ENCODE measurements at regions not wholly inside any gene's neighbourhood (a gene's known extent, or its start where the extent isn't known, plus 50 kb on each side); places are given as distances from the start of the nearest gene placed in this dataset.

DNA sequence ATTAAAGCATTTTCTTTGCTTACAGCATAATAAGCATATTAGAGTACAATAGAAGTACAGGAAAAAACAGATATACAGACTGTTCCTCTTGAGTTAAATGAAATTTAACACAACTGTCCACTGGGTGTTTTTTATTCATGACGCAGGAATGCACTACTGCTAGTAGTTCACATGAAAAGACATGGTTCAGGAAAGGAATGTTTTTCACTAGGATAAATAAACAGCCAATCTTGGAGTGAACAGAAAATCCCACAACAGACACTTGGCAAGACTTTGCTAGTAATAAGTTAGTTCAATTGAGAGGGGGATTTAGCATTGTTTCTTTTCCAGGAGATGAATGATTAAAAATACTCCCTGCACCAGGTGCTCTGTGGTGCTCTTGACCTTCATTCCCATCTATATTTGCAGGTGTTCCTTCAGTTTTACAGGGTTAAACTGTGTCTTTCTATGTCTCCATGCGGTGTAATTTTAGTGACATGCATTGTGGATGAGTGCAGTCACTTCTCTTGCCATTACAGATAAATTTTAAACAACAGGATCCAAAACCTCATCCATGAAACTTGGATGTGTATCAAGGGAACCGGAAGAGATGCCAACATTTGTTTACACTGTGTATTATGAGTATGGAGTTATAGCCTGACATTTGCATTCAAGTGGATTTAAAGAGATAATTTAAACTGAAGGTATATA, 796.6 kb downstream of the DSC3 start:
- in situ Hi-C loops (cut with HindIII; ENCODE audit: low pct_unique_long_range_greater_than_20kb, low sequenced_read_pairs) (no loop called here), intact Hi-C loops (cut with micrococcal nuclease; ENCODE audit: unreplicated experiment) (no loop called here)
- H3K9me3 ChIP-seq (ENCODE audit: control insufficient read depth, insufficient read depth, low read depth, low read length): no peaks in the 10 kb centered on the region
- H3K4me1 ChIP-seq (ENCODE audit: control insufficient read depth, insufficient read depth, low read length): no peaks in the 10 kb centered on the region
- DNase-seq (ENCODE audit: low read depth, low spot score): no peak
- ATAC-seq: no peak
- no peak overlapping the region for H3K27ac ChIP-seq (ENCODE audit: low read length)
- BruUV-seq (replicated peaks): no TSS peak
- H3K4me3 ChIP-seq (ENCODE audit: low read depth in 2 of 2, low read length in 2 of 2): no peak overlapping the region
- ChIA-PET POLR2A (no interaction called here), CTCF (no interaction called here)
- no peaks in the 10 kb centered on the region for H3K27me3 ChIP-seq (ENCODE audit: control insufficient read depth, insufficient read depth, low read length)
- TF ChIP-seq SIN3A (IDR thresholded peaks at IDR 0.05; ENCODE audit: borderline replicate concordance, insufficient read depth, low read depth, low read length): no peak
- TF ChIP-seq POLR2AphosphoS5 (IDR thresholded peaks at IDR 0.05; ENCODE audit: low read depth, low read length): no peak
- no peaks in the 10 kb centered on the region for H3K36me3 ChIP-seq (ENCODE audit: control insufficient read depth, insufficient read depth, low read length)

DNA sequence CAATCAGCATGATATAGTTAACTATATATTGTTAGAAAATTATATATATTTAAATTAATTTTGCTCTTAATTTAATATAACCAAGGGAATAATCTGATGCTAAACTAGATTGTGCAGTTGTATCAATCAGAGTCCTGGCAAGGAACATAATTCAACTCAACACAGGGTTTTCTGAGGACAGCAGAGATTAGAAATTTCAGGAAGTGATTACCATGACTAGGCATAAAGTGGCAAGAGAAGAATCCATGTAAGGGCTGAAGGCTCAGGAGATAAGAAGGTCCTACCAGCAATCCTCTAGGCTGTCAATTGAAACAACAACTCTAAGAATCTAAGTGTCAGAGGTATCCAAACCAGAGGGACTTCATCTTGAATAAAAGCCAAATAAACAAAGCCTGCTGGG, 807.8 kb downstream of the DSC3 start:
- TF ChIP-seq REST (IDR thresholded peaks at IDR 0.05; ENCODE audit: insufficient read depth in 1 of 2, low read depth in 2 of 2, low read length in 1 of 2): no peak
- TF ChIP-seq POLR2AphosphoS5 (IDR thresholded peaks at IDR 0.05; ENCODE audit: low read depth, low read length): no peak
- TF ChIP-seq SIN3A (IDR thresholded peaks at IDR 0.05; ENCODE audit: borderline replicate concordance, insufficient read depth, low read depth, low read length): no peak
- no peak for TF ChIP-seq TCF7L2 (IDR thresholded peaks at IDR 0.05; ENCODE audit: low read depth, low read length)
- TF ChIP-seq, protein P1, sequence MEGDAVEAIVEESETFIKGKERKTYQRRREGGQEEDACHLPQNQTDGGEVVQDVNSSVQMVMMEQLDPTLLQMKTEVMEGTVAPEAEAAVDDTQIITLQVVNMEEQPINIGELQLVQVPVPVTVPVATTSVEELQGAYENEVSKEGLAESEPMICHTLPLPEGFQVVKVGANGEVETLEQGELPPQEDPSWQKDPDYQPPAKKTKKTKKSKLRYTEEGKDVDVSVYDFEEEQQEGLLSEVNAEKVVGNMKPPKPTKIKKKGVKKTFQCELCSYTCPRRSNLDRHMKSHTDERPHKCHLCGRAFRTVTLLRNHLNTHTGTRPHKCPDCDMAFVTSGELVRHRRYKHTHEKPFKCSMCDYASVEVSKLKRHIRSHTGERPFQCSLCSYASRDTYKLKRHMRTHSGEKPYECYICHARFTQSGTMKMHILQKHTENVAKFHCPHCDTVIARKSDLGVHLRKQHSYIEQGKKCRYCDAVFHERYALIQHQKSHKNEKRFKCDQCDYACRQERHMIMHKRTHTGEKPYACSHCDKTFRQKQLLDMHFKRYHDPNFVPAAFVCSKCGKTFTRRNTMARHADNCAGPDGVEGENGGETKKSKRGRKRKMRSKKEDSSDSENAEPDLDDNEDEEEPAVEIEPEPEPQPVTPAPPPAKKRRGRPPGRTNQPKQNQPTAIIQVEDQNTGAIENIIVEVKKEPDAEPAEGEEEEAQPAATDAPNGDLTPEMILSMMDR (IDR thresholded peaks at IDR 0.05): no peak
- Histone ChIP-seq H3K4me3 (ENCODE audit: low read depth in 2 of 2, low read length in 2 of 2) (no peak overlapping the region), H3K27me3 (ENCODE audit: control insufficient read depth, insufficient read depth, low read length) (no peaks in the 10 kb centered on the region), H3K36me3 (ENCODE audit: control insufficient read depth, insufficient read depth, low read length) (no peaks in the 10 kb centered on the region), H3K4me1 (ENCODE audit: control insufficient read depth, insufficient read depth, low read length) (no peaks in the 10 kb centered on the region), H3K9me3 (ENCODE audit: control insufficient read depth, insufficient read depth, low read depth, low read length) (no peaks in the 10 kb centered on the region), H3K27ac (ENCODE audit: low read length) (no peak overlapping the region)
- in situ Hi-C loops (cut with HindIII; ENCODE audit: low pct_unique_long_range_greater_than_20kb, low sequenced_read_pairs): no loop called here
- intact Hi-C loops (cut with micrococcal nuclease; ENCODE audit: unreplicated experiment): no loop called here
- no peak for ATAC-seq
- CTCF ChIA-PET: no interaction called here
- POLR2A ChIA-PET: no interaction called here
- no TSS peak for BruUV-seq (replicated peaks)
- no peak for DNase-seq (ENCODE audit: low read depth, low spot score)

- TF ChIP-seq TCF7L2 (IDR thresholded peaks at IDR 0.05; ENCODE audit: low read depth, low read length): no peak
- TF ChIP-seq SIN3A (IDR thresholded peaks at IDR 0.05; ENCODE audit: borderline replicate concordance, insufficient read depth, low read depth, low read length): no peak
- TF ChIP-seq REST (IDR thresholded peaks at IDR 0.05; ENCODE audit: insufficient read depth in 1 of 2, low read depth in 2 of 2, low read length in 1 of 2): no peak
- TF ChIP-seq, protein P1 (IDR thresholded peaks at IDR 0.05): no peak
- no peak for TF ChIP-seq POLR2AphosphoS5 (IDR thresholded peaks at IDR 0.05; ENCODE audit: low read depth, low read length)
- POLR2A ChIA-PET: no interaction called here
- Histone ChIP-seq H3K27ac (ENCODE audit: low read length) (no peak overlapping the region), H3K9me3 (ENCODE audit: control insufficient read depth, insufficient read depth, low read depth, low read length) (no peaks in the 10 kb centered on the region), H3K36me3 (ENCODE audit: control insufficient read depth, insufficient read depth, low read length) (no peaks in the 10 kb centered on the region), H3K4me3 (ENCODE audit: low read depth in 2 of 2, low read length in 2 of 2) (no peak overlapping the region), H3K27me3 (ENCODE audit: control insufficient read depth, insufficient read depth, low read length) (no peaks in the 10 kb centered on the region), H3K4me1 (ENCODE audit: control insufficient read depth, insufficient read depth, low read length) (no peaks in the 10 kb centered on the region)
- intact Hi-C loops (cut with micrococcal nuclease; ENCODE audit: unreplicated experiment) (no loop called here), in situ Hi-C loops (cut with HindIII; ENCODE audit: low pct_unique_long_range_greater_than_20kb, low sequenced_read_pairs) (no loop called here)
- ATAC-seq (no peak), DNase-seq (ENCODE audit: low read depth, low spot score) (no peak)
- CTCF ChIA-PET: no interaction called here
- BruUV-seq (replicated peaks): no TSS peak
These were observed 831.4 kb downstream of the DSC3 start for GRCh38 chr18:30211112-30211511.

All from Panc1 (cell line).